Effector memory CD4-positive, alpha-beta T cell (primary cell): ENCODE measurements at regions not wholly inside any gene's neighbourhood (a gene's known extent, or its start where the extent isn't known, plus 50 kb on each side); places are given as distances from the start of the nearest gene placed in this dataset.
"Not testable (repeated sequence)": the region's sequence is repeated elsewhere in the genome, so short reads cannot be mapped to it uniquely, and the experiment has no call there.

ENCODE experiments used
- DNase-seq, 3 donors: peaks; one replicate each; pipeline ENCODE4 v3.0.0-alpha.2; 2020
- H3K27ac ChIP-seq: 2 replicates; pipeline ENCODE4 v1.7.0; 2013; ENCODE audit warnings: mild to moderate bottlenecking, low read length, moderate library complexity; ENCODE audit not compliant: insufficient read depth, poor library complexity, severe bottlenecking
- H3K27me3 ChIP-seq: replicated peaks from 2 replicates; pipeline ENCODE4 v1.7.0; 2013; ENCODE audit warnings: mild to moderate bottlenecking, low read length; ENCODE audit not compliant: insufficient read depth, control insufficient read depth, poor library complexity, severe bottlenecking
- H3K36me3 ChIP-seq: 2 replicates; pipeline ENCODE4 v1.7.0; 2013; ENCODE audit warnings: mild to moderate bottlenecking, low read length, moderate library complexity; ENCODE audit not compliant: control insufficient read depth, insufficient read depth
- H3K4me1 ChIP-seq: 2 replicates; pipeline ENCODE4 v1.7.0; 2013; ENCODE audit warnings: low read length, mild to moderate bottlenecking; ENCODE audit not compliant: control insufficient read depth, insufficient read depth, poor library complexity, severe bottlenecking
- H3K4me3 ChIP-seq: 2 replicates; pipeline ENCODE4 v1.7.0; 2013; ENCODE audit warnings: low read length, low read depth, mild to moderate bottlenecking; ENCODE audit not compliant: insufficient read depth, poor library complexity, severe bottlenecking
- H3K9me3 ChIP-seq: 2 replicates; pipeline ENCODE4 v1.7.0; 2013; ENCODE audit warnings: mild to moderate bottlenecking, low read length, moderate library complexity; ENCODE audit not compliant: control insufficient read depth

GRCh38 chr4:100635899-100636298 lies 118.1 kb upstream of the EMCN start:
- Histone ChIP-seq H3K9me3 (no peaks in the 10 kb centered on the region), H3K27me3 (no peaks in the 10 kb centered on the region), H3K4me1 (no peaks in the 10 kb centered on the region), H3K4me3 (no peak overlapping the region), H3K36me3 (no peaks in the 10 kb centered on the region), H3K27ac (no peak overlapping the region)
- no peak for DNase-seq

- Histone ChIP-seq H3K27ac (no peak overlapping the region), H3K9me3 (no peaks in the 10 kb centered on the region), H3K36me3 (no peaks in the 10 kb centered on the region), H3K4me3 (no peak overlapping the region), H3K4me1 (no peaks in the 10 kb centered on the region), H3K27me3 (no peaks in the 10 kb centered on the region)
- no peak for DNase-seq
These were observed 115.4 kb upstream of the EMCN start for GRCh38 chr4:100633269-100633668.

GRCh38 chr4:100632163-100632562 lies 114.3 kb upstream of the EMCN start:
- H3K27ac ChIP-seq = no peak overlapping the region

GRCh38 chr4:100631281-100631968 lies 113.6 kb upstream of the EMCN start:
- Histone ChIP-seq H3K36me3 (no peaks in the 10 kb centered on the region), H3K4me1 (no peaks in the 10 kb centered on the region), H3K27ac (no peak overlapping the region), H3K27me3 (no peaks in the 10 kb centered on the region), H3K4me3 (no peak overlapping the region), H3K9me3 (no peaks in the 10 kb centered on the region)
- no peak for DNase-seq

More at GRCh38 chr4:100632163-100632562, 114.3 kb upstream of the EMCN start:
- Histone ChIP-seq H3K9me3 (no peaks in the 10 kb centered on the region), H3K4me1 (no peaks in the 10 kb centered on the region), H3K36me3 (no peaks in the 10 kb centered on the region), H3K4me3 (no peak overlapping the region), H3K27me3 (no peaks in the 10 kb centered on the region)
- no peak for DNase-seq

- no peaks in the 10 kb centered on the region for H3K4me1 ChIP-seq
- DNase-seq = no peak
These were observed 112.5 kb upstream of the EMCN start for GRCh38 chr4:100630341-100630740.

GRCh38 chr4:100609810-100610209 lies 92.0 kb upstream of the EMCN start:
- Histone ChIP-seq H3K4me3 (no peak overlapping the region), H3K9me3 (no peaks in the 10 kb centered on the region), H3K4me1 (no peaks in the 10 kb centered on the region), H3K36me3 (no peaks in the 10 kb centered on the region), H3K27me3 (no peaks in the 10 kb centered on the region), H3K27ac (no peak overlapping the region)
- DNase-seq = no peak

More at GRCh38 chr4:100630341-100630740, 112.5 kb upstream of the EMCN start:
- H3K36me3 ChIP-seq = no peaks in the 10 kb centered on the region
- no peaks in the 10 kb centered on the region for H3K9me3 ChIP-seq
- H3K4me3 ChIP-seq = no peak overlapping the region
- no peaks in the 10 kb centered on the region for H3K27me3 ChIP-seq
- no peak overlapping the region for H3K27ac ChIP-seq

GRCh38 chr4:100608651-100609050 lies 90.8 kb upstream of the EMCN start:
- DNase-seq, H3K4me1 ChIP-seq, H3K27me3 ChIP-seq, H3K4me3 ChIP-seq, H3K9me3 ChIP-seq, H3K36me3 ChIP-seq, H3K27ac ChIP-seq: not testable (repeated sequence)

- H3K4me1 ChIP-seq = no peaks in the 10 kb centered on the region
- DNase-seq = no peak
- no peaks in the 10 kb centered on the region for H3K36me3 ChIP-seq
- no peaks in the 10 kb centered on the region for H3K27me3 ChIP-seq
- no peak overlapping the region for H3K4me3 ChIP-seq
- no peak overlapping the region for H3K27ac ChIP-seq
- no peaks in the 10 kb centered on the region for H3K9me3 ChIP-seq
These were observed 87.3 kb upstream of the EMCN start for GRCh38 chr4:100605144-100605543.

- Histone ChIP-seq H3K4me3 (no peak overlapping the region), H3K27me3 (no peaks in the 10 kb centered on the region), H3K27ac (no peak overlapping the region), H3K4me1 (no peaks in the 10 kb centered on the region), H3K36me3 (no peaks in the 10 kb centered on the region), H3K9me3 (no peaks in the 10 kb centered on the region)
- DNase-seq = no peak
These were observed 76.1 kb upstream of the EMCN start for GRCh38 chr4:100593935-100594334.

GRCh38 chr4:100591161-100591876 lies 73.5 kb upstream of the EMCN start:
- H3K27me3 ChIP-seq = no peaks in the 10 kb centered on the region
- H3K27ac ChIP-seq = no peak overlapping the region
- no peak overlapping the region for H3K4me3 ChIP-seq
- no peaks in the 10 kb centered on the region for H3K9me3 ChIP-seq
- no peaks in the 10 kb centered on the region for H3K4me1 ChIP-seq
- DNase-seq = no peak
- H3K36me3 ChIP-seq = no peaks in the 10 kb centered on the region
